ENCODE measurements at regions not wholly inside any gene's neighbourhood (a gene's known extent, or its start where the extent isn't known, plus 50 kb on each side); places are given as distances from the start of the nearest gene placed in this dataset.

GRCh38 chr2:103469800-103470199, 708.0 kb downstream of the TMEM182 start:
- no peak for TF ChIP-seq SIN3A (IDR thresholded peaks at IDR 0.05; ENCODE audit: borderline replicate concordance, insufficient read depth, low read length)
- no peak for TF ChIP-seq POLR2AphosphoS5 (IDR thresholded peaks at IDR 0.05; ENCODE audit: low read depth, low read length)
- TF ChIP-seq REST (IDR thresholded peaks at IDR 0.05; ENCODE audit: insufficient read depth in 1 of 2, low read depth in 2 of 2, low read length in 2 of 2) = no peak
- TF ChIP-seq TAF1 (IDR thresholded peaks at IDR 0.05; ENCODE audit: borderline replicate concordance, insufficient read depth, low read length) = no peak
